HT1080 (cell line): ENCODE measurements at regions not wholly inside any gene's neighbourhood (a gene's known extent, or its start where the extent isn't known, plus 50 kb on each side); places are given as distances from the start of the nearest gene placed in this dataset.

ENCODE experiments used
- DNase-seq: peaks from one replicate; pipeline ENCODE4 v3.0.0-alpha.2; 2015; ENCODE audit warnings: low read depth

DNA sequence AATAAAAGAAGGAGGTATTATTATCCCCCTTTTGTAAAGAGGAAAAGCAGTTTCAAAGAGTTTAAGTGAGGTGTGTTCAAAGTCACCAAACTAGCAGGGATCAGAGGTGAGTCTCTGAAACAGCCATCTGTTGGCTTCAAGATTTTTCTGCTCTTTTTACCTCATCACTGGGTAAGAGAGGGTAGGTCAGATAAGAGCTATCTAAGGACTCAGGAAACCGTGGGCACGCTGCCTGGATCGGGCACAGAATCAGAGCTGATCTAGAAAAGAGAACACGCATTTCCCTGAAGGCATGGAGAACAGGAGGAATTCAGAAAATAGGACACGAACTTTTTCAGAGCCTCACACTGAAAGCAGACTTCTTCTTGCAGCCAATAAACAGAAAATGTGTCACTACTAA lies 65.8 kb upstream of the LY86 start:
- DNase-seq, result no peak

DNA sequence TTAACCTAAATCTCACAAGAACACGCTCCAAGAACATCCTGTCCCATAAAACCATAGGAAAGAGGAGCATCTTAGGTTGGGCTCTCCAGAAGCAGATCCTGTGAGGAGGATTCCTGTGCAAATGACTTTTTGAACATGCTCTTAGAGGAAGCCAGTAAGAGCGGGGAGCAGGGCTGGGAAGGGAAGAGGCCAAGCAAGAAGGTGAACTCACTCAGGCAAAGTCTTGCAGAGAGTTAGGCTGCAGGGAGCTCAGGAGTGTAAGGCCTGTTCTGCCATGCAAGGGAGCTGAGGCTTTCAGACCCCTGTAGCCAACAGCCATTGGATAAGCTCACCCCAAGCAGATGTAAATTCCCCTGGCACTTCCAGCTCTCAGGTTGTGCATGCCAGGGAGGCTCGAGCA lies 63.6 kb upstream of the LY86 start:
- no peak for DNase-seq

DNA sequence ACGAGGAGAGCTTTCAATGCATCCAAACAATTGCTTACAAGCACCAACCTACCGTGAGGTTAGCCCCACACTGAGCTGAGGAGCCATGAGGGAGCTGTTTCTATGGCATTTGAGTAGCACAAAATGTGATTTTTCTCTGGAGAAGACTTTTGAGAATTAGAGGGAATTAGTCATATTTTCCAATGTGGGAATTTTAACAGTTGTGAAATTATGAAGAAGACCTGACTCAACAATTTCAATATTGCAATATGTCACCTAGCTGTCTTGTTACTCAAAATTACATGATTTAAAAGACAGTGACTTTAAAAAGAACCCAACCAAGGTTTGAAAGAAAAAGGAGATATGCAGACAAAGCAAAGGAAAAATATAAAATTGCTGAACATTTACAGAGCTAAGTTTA lies 62.6 kb upstream of the LY86 start:
- no peak for DNase-seq

GRCh38 chr6:6529275-6529674 lies 59.2 kb upstream of the LY86 start:
- no peak for DNase-seq

DNA sequence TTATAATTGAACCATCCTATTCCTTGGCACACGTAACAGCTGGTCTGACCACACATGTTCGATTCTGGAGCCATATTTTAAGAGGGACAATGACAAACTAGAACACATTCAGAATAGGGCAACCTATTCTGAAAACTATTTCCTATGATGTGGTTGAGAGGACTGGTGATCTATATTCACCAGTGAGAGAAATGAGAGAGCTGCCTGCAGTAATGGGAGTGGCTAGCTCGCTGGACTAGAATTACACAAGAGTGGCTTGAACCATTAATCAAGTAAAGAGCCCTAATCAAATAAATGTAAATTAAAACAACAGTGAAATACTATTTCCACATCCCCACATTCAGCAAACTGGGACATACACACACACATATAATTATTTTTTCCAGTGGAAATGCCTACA lies 55.3 kb upstream of the LY86 start:
- DNase-seq, result no peak

DNA sequence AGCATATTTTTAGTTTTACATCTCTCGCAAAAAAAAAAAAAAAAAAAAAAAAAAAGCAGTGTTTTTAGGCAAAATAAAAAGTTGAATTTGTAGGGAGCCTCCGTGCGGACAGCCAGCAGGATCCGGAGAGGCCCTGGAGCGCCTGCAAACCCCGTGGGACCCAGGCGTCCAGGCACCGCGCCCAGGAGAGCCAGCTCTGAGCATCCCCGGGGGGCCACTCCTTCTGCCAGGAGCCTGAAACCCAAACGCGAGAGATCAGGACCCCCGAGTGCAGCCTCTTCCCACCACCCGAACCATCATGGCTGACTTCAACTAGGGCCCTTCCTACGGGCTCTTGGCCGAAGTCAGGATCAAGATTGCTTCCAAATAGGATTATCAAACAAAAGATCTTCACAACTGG lies 54.1 kb upstream of the LY86 start:
- no peak for DNase-seq

DNA sequence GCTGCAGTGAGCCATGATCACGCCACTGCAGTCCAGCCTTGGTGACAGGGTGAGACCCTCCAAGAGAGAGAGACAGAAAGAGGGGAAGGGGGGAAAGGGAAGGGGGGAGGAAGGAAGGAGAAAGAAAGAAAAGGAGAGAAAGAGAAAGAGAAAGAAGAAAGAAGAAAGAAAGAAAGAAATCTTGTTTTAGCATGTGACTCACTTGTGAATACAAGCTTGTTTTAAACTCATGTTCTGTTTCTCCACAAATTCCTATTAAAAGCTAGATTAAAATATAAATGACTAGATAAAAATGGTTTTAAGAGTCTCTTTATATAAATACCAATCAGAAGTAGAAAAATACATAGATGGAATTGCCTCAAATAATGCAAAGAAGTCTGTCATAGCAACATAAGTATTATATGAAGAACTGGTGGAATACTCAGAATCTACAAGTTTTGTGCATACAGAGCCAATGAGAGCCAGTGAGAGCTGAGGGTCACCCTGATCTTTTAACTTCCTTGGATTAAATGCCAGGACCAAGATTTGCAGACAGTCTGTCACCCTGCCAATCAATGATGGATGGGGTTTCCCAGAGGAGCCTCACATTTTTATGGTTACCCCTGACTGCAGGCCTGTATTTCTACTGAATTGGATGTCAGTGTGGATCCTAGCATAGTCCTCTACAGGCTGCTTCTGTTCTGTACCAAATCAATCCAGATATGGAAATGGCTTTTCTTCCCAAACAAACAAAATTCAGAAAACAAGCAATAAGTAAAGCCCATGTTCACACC lies 50.8 kb upstream of the LY86 start:
- DNase-seq, result no peak

GRCh38 chr6:6538261-6538660 lies 50.3 kb upstream of the LY86 start:
- no peak for DNase-seq
